ENCODE measurements at regions not wholly inside any gene's neighbourhood (a gene's known extent, or its start where the extent isn't known, plus 50 kb on each side); places are given as distances from the start of the nearest gene placed in this dataset.
"Not testable (repeated sequence)": the region's sequence is repeated elsewhere in the genome, so short reads cannot be mapped to it uniquely, and the experiment has no call there.

DNA sequence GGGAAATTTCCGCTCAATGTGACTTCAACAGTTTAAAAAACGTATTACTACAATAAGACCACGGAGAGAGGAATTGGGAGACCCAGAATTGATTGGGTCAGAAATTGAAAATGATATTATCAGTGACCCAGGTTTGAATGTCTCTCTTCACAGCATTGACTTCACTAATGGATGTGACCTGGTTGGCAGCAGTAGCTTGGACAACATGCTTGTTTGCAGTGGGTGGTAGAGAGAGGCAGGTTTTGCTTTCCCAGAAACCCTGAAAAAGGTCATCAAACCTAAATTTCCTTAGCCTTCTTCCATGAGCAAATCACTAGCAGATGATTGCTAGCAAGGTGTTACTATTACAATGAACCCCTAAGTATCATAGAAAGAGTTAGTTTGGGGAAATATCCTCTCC lies 89.7 kb upstream of the ANTXRL start:
- Mint-ChIP-seq H3K4me1 (no peaks in the 10 kb centered on the region), H3K36me3 (ENCODE audit: low read depth) (no peaks in the 10 kb centered on the region), H3K27me3 (no peaks in the 10 kb centered on the region), H3K4me3 (no peak overlapping the region), H3K27ac (no peak overlapping the region), H3K9me3 (peaks cover 3% of the 10 kb centered on the region)
- ATAC-seq (ENCODE audit: low read depth): no peak
- TF ChIP-seq, protein P1, sequence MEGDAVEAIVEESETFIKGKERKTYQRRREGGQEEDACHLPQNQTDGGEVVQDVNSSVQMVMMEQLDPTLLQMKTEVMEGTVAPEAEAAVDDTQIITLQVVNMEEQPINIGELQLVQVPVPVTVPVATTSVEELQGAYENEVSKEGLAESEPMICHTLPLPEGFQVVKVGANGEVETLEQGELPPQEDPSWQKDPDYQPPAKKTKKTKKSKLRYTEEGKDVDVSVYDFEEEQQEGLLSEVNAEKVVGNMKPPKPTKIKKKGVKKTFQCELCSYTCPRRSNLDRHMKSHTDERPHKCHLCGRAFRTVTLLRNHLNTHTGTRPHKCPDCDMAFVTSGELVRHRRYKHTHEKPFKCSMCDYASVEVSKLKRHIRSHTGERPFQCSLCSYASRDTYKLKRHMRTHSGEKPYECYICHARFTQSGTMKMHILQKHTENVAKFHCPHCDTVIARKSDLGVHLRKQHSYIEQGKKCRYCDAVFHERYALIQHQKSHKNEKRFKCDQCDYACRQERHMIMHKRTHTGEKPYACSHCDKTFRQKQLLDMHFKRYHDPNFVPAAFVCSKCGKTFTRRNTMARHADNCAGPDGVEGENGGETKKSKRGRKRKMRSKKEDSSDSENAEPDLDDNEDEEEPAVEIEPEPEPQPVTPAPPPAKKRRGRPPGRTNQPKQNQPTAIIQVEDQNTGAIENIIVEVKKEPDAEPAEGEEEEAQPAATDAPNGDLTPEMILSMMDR (IDR thresholded peaks at IDR 0.05): no peak
- POLR2A ChIA-PET: no interaction called here
- DNase-seq: no peak
- intact Hi-C loops (cut with micrococcal nuclease): no loop called here
- CTCF ChIA-PET: no interaction called here

DNA sequence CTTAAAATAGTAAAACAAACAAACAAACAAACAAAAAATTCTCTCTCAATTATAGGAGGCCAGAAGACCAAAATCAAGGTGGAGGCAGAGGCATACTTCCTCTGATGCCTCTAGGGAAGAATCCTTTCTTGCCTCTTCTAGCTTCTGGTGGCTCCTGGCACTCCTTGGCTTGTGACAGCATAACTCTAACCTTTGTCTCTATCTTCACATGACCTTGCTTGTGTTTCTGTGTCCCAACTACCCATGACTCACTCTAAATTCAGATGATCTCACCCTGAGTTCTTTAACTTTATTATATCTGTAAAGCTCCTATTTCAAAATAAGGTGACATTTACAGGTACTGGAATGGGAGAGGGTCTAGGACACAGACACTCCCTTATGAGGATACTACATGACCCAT lies 88.3 kb upstream of the ANTXRL start:
- TF ChIP-seq, protein P1 (IDR thresholded peaks at IDR 0.05): no peak
- POLR2A ChIA-PET: no interaction called here
- H3K4me1 Mint-ChIP-seq: no peaks in the 10 kb centered on the region
- no peak overlapping the region for H3K27ac Mint-ChIP-seq
- intact Hi-C loops (cut with micrococcal nuclease): no loop called here
- ATAC-seq (ENCODE audit: low read depth) (no peak), DNase-seq (no peak)
- peaks cover 6% of the 10 kb centered on the region for H3K27me3 Mint-ChIP-seq
- H3K9me3 Mint-ChIP-seq: peaks cover 3% of the 10 kb centered on the region
- no peaks in the 10 kb centered on the region for H3K36me3 Mint-ChIP-seq (ENCODE audit: low read depth)
- no peak overlapping the region for H3K4me3 Mint-ChIP-seq
- CTCF ChIA-PET: no interaction called here

DNA sequence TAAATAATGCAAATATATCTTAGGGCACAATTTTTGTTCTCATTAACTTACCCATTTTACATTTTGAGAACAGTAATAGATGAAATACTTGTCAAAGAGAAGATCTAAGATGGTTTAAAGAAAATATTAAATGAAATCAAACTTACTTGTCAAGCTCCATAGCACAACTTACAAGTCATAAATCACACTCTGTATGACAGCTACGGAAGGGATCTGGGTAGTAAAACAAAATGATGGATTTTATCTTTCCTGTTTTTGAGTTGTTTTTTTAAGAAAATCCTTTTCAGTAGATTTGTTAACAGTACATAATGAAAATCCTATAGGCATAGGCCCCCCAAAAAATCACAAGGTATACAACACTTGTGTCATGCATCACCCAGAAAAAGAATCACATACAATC lies 84.4 kb upstream of the ANTXRL start:
- CTCF ChIA-PET; H3K27ac Mint-ChIP-seq; ATAC-seq (ENCODE audit: low read depth); H3K4me1 Mint-ChIP-seq; H3K9me3 Mint-ChIP-seq; H3K36me3 Mint-ChIP-seq (ENCODE audit: low read depth); DNase-seq; H3K4me3 Mint-ChIP-seq; intact Hi-C loops (cut with micrococcal nuclease); H3K27me3 Mint-ChIP-seq; POLR2A ChIA-PET: not testable (repeated sequence)

DNA sequence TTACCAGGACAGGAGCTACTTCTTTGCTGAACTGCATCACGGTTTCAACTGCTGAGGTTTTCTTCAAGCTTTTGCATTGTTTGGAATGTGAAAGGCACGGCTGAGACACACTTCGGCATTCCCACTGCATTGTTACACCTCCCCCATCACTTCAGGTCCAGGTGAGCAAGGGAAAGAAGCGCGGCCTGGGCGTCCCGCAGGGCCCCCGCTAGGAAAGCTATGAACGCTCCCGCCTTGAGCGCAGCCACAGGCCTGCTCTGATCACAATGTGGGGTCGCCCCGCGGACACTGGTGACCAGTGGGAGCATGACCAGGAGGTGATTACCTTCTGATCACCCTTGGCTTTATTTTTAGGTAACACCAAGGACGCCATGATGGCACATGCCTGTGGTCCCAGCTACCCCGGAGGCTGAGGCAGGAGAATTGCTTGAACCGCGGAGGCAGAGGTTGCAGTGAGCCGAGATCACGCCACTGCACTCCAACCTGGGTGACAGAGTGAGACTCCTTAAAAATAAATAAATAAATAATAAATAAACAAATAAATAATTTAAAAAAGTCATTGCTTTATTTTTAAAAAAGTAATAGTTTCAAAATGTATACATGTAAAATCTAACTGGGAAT lies 82.2 kb upstream of the ANTXRL start:
- CTCF ChIA-PET; ATAC-seq (ENCODE audit: low read depth); intact Hi-C loops (cut with micrococcal nuclease); H3K4me1 Mint-ChIP-seq; H3K36me3 Mint-ChIP-seq (ENCODE audit: low read depth); POLR2A ChIA-PET; H3K4me3 Mint-ChIP-seq; H3K27ac Mint-ChIP-seq; H3K27me3 Mint-ChIP-seq; DNase-seq; H3K9me3 Mint-ChIP-seq: not testable (repeated sequence)

DNA sequence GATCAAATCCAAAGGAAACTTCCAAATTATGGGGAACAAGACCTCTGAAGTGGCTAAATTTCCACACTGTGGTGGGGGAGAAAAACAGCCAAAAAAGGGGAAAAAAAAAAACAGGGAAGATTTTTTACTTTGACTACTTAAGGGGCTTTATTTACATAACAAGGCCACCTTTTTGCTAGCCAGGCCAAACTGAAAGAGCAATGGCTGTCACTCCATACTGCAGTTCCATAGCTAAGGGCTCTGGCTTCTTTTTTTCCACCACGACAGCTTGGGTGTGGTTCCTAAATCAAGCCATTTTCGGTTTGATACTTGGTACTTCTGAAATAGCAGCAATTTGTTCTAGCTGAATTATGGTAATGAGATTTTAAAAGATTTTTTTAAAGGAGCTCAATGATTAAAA lies 76.4 kb upstream of the ANTXRL start:
- H3K4me3 Mint-ChIP-seq; H3K9me3 Mint-ChIP-seq; POLR2A ChIA-PET; H3K4me1 Mint-ChIP-seq; ATAC-seq (ENCODE audit: low read depth); intact Hi-C loops (cut with micrococcal nuclease); H3K27me3 Mint-ChIP-seq; CTCF ChIA-PET; H3K27ac Mint-ChIP-seq; H3K36me3 Mint-ChIP-seq (ENCODE audit: low read depth); DNase-seq: not testable (repeated sequence)

DNA sequence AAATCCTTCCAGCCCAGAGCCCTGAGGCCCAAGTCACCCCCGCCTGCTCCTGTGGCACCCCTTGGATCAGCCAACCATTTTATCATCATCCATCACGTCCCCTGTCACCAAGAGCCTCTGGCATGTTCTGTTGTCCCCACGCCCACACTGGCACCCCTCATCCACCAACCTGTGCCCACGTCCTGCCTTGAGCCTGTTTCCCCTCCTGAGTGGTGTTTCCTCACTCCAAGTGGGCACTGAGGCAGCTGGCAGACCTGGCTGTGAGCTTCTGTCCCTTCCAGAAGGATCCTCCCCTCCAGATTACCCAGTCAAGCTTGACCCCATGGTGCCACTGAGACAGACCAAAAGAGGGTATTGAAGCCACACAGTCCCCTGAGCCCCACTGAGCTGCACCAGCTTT lies 71.4 kb upstream of the ANTXRL start:
- no peaks in the 10 kb centered on the region for H3K36me3 Mint-ChIP-seq (ENCODE audit: low read depth)
- DNase-seq: no peak
- H3K4me3 Mint-ChIP-seq: no peak overlapping the region
- H3K4me1 Mint-ChIP-seq: no peaks in the 10 kb centered on the region
- CTCF ChIA-PET: no interaction called here
- TF ChIP-seq, protein P1 (IDR thresholded peaks at IDR 0.05): no peak
- H3K9me3 Mint-ChIP-seq: no peaks in the 10 kb centered on the region
- H3K27ac Mint-ChIP-seq: no peak overlapping the region
- POLR2A ChIA-PET: no interaction called here
- peaks cover 1% of the 10 kb centered on the region for H3K27me3 Mint-ChIP-seq
- intact Hi-C loops (cut with micrococcal nuclease): no loop called here
- ATAC-seq (ENCODE audit: low read depth): no peak

DNA sequence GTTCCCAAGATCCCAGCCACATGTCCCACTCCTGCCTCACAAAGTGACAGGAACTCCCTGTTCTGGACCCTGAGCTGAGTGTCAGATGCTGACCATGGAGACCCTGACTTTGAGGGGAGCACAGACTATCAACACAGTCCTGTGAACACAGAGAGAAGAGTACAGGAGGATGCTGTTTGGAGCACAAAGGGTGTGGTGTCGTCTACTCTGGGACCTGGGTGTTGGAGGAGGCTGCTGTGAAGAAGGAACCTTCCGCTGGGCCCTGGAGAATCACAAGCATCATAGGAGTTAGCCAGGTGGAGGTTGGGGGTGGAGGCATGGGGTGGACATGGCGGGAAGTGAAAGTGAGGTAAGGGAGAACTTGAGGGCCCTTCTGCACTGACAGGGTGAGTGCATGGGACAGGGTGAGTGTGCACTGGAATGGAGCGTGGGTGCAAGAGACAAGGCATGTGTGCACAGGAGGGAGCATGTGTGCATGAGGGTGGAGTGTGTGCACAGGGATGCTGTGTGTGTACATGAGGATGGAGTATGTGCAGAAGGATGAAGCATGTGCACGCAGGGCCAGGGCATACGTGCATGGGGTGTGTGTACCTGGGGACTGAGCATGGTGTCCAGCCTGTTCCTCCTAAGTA lies 70.7 kb upstream of the ANTXRL start:
- H3K9me3 Mint-ChIP-seq: no peaks in the 10 kb centered on the region
- POLR2A ChIA-PET: no interaction called here
- no peaks in the 10 kb centered on the region for H3K4me1 Mint-ChIP-seq
- H3K4me3 Mint-ChIP-seq: no peak overlapping the region
- H3K27ac Mint-ChIP-seq: no peak overlapping the region
- no peak for ATAC-seq (ENCODE audit: low read depth)
- peaks cover 1% of the 10 kb centered on the region for H3K27me3 Mint-ChIP-seq
- intact Hi-C loops (cut with micrococcal nuclease): no loop called here
- CTCF ChIA-PET: no interaction called here
- H3K36me3 Mint-ChIP-seq (ENCODE audit: low read depth): no peaks in the 10 kb centered on the region
- TF ChIP-seq, protein P1 (IDR thresholded peaks at IDR 0.05): no peak
- no peak for DNase-seq
